Keratinocyte (primary cell): ENCODE measurements at regions not wholly inside any gene's neighbourhood (a gene's known extent, or its start where the extent isn't known, plus 50 kb on each side); places are given as distances from the start of the nearest gene placed in this dataset.

ENCODE experiments used
- DNase-seq: peaks from one replicate; pipeline ENCODE4 v3.0.0-alpha.2; 2011; ENCODE audit warnings: low read depth, missing footprints, low spot score
- FAIRE-seq: peaks from 2 replicates; lab custom pipeline; 2011; peaks lifted over from hg19 to GRCh38; lab: Jason Lieb, UNC
- H2AFZ ChIP-seq: 2 replicates; pipeline ENCODE4 v1.6.0; 2012; ENCODE audit warnings: low read length, control low read depth, inconsistent platforms; ENCODE audit not compliant: control insufficient read depth
- H3K27ac ChIP-seq: 2 replicates; pipeline ENCODE4 v1.5.1; 2011; ENCODE audit warnings: low read length; ENCODE audit not compliant: control insufficient read depth, insufficient read depth
- H3K27me3 ChIP-seq: 3 replicates; pipeline ENCODE4 v1.6.0; 2011; ENCODE audit warnings: low read length; ENCODE audit not compliant: control insufficient read depth, insufficient read depth; ENCODE audit errors: extremely low read depth
- H3K36me3 ChIP-seq, 2 experiments: 2 replicates in 1 of 2; 3 replicates in 1 of 2; pipeline ENCODE4 v1.5.1; 2011; ENCODE audit warnings: low read length in 2 of 2, mild to moderate bottlenecking in 1 of 2; ENCODE audit not compliant: control insufficient read depth in 2 of 2, insufficient read depth in 2 of 2; ENCODE audit errors: extremely low read depth in 1 of 2
- H3K4me1 ChIP-seq: 3 replicates; pipeline ENCODE4 v1.5.1; 2011; ENCODE audit warnings: low read length; ENCODE audit not compliant: control insufficient read depth, insufficient read depth; ENCODE audit errors: extremely low read depth
- H3K4me2 ChIP-seq: 3 replicates; pipeline ENCODE4 v1.6.0; 2011; ENCODE audit warnings: low read depth, low read length; ENCODE audit not compliant: control insufficient read depth, insufficient read depth; ENCODE audit errors: extremely low read depth
- H3K4me3 ChIP-seq, 3 experiments: fragments of 200-600 bp in 1 of 3; sonication (generic) in 1 of 3; 2 replicates in 2 of 3; 3 replicates in 1 of 3; pipeline ENCODE4 v1.5.1; 2011 to 2016; ENCODE audit warnings: low read length in 3 of 3, mild to moderate bottlenecking in 3 of 3, control low read depth in 2 of 3, inconsistent platforms in 1 of 3, low read depth in 1 of 3, mixed read lengths in 1 of 3, mixed run types in 1 of 3, moderate library complexity in 1 of 3; ENCODE audit not compliant: control insufficient read depth in 2 of 3, insufficient read depth in 2 of 3; ENCODE audit errors: extremely low read depth in 1 of 3
- H3K79me2 ChIP-seq: 2 replicates; pipeline ENCODE4 v1.6.0; 2012; ENCODE audit warnings: low read length; ENCODE audit not compliant: control insufficient read depth, insufficient read depth
- H3K9ac ChIP-seq: 3 replicates; pipeline ENCODE4 v1.6.0; 2011; ENCODE audit warnings: low read length; ENCODE audit not compliant: control insufficient read depth, insufficient read depth; ENCODE audit errors: extremely low read depth
- H3K9me1 ChIP-seq: 3 replicates; pipeline ENCODE4 v1.6.0; 2011; ENCODE audit warnings: low read length; ENCODE audit not compliant: control insufficient read depth, insufficient read depth; ENCODE audit errors: extremely low read depth
- H3K9me3 ChIP-seq: 2 replicates; pipeline ENCODE4 v1.5.1; 2012; ENCODE audit warnings: low read depth, low read length; ENCODE audit not compliant: control insufficient read depth
- H4K20me1 ChIP-seq: 3 replicates; pipeline ENCODE4 v1.6.0; 2011; ENCODE audit warnings: low read length; ENCODE audit not compliant: control insufficient read depth, insufficient read depth; ENCODE audit errors: extremely low read depth
- EZH2 ChIP-seq: IDR thresholded peaks from one replicate; pipeline ENCODE4 v1.6.1; 2012; ENCODE audit warnings: inconsistent platforms, mild to moderate bottlenecking, low read length, moderate library complexity
- dilution Hi-C: fragments of 300-500 bp; cut with MboI; formaldehyde crosslinking; loops from one replicate; pipeline ENCODE4 v1.7.0; 2020; ENCODE audit warnings: low sequenced_read_pairs; ENCODE audit not compliant: extremely low pct_ligation_motif_present
- TF ChIP-seq, protein P1 (sequence below), 3 experiments: IDR thresholded peaks in 1 of 3; conservative IDR thresholded peaks in 1 of 3; optimal IDR thresholded peaks in 1 of 3; 2 replicates in 2 of 3; 3 replicates in 1 of 3; pipeline versions ENCODE3 to v1.5.1; 2011; ENCODE audit warnings: low read length in 3 of 3, mild to moderate bottlenecking in 3 of 3, moderate library complexity in 2 of 3, control low read depth in 1 of 3, inconsistent platforms in 1 of 3; ENCODE audit not compliant: insufficient read depth in 2 of 3; ENCODE audit errors: extremely low read depth in 1 of 3

DNA sequence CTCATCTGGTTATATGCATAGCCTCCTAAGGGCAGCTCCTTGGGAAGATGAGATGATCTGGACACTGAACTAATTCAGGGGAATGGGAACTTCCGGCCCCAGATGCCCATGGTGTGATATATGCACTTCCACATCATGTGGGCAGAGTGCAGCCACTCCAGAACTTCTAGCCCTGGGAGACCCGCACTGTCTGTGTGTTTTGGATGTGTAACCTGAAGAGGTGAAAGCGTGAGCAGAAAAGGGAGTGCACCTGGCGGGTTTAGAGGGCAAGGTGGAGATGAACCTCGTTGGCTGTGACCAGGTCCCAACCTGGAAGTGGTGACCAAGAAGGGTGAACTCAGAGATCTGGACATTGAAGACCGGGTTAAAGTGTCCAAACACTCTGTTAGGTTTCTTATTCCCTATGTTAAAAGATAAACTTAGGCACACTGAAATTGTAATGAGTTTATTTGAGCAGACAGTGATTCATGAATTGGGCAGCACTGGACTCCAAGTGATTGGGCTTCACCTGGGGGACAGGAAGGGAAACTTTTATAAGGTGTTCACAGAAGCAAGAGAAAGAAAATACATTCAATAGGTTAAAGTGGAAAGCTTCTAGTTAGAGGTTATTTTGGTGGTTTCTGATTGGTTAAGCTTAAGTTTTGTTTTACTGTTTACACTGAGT, 296.2 kb upstream of the SKOR2 start:
- Histone ChIP-seq H3K4me3 (no peak overlapping the region), H3K27ac (no peak overlapping the region), H3K9me1 (no peaks in the 10 kb centered on the region), H3K4me1 (no peaks in the 10 kb centered on the region), H3K4me2 (no peak overlapping the region), H4K20me1 (no peaks in the 10 kb centered on the region), H3K9me3 (no peaks in the 10 kb centered on the region), H3K36me3 (no peaks in the 10 kb centered on the region), H3K9ac (no peak overlapping the region), H3K27me3 (no peaks in the 10 kb centered on the region), H2AFZ (no peak overlapping the region), H3K79me2 (no peaks in the 10 kb centered on the region)
- TF ChIP-seq, protein P1, sequence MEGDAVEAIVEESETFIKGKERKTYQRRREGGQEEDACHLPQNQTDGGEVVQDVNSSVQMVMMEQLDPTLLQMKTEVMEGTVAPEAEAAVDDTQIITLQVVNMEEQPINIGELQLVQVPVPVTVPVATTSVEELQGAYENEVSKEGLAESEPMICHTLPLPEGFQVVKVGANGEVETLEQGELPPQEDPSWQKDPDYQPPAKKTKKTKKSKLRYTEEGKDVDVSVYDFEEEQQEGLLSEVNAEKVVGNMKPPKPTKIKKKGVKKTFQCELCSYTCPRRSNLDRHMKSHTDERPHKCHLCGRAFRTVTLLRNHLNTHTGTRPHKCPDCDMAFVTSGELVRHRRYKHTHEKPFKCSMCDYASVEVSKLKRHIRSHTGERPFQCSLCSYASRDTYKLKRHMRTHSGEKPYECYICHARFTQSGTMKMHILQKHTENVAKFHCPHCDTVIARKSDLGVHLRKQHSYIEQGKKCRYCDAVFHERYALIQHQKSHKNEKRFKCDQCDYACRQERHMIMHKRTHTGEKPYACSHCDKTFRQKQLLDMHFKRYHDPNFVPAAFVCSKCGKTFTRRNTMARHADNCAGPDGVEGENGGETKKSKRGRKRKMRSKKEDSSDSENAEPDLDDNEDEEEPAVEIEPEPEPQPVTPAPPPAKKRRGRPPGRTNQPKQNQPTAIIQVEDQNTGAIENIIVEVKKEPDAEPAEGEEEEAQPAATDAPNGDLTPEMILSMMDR (optimal IDR thresholded peaks at IDR 0.05 in 1 of 3, IDR thresholded peaks at IDR 0.05 in 1 of 3, conservative IDR thresholded peaks at IDR 0.05 in 1 of 3; ENCODE audit: extremely low read depth in 1 of 3, insufficient read depth in 2 of 3, low read length in 3 of 3) = no peak
- no peak for TF ChIP-seq EZH2
- FAIRE-seq (no peak), DNase-seq (no peak)
- dilution Hi-C loops = no loop called here

DNA sequence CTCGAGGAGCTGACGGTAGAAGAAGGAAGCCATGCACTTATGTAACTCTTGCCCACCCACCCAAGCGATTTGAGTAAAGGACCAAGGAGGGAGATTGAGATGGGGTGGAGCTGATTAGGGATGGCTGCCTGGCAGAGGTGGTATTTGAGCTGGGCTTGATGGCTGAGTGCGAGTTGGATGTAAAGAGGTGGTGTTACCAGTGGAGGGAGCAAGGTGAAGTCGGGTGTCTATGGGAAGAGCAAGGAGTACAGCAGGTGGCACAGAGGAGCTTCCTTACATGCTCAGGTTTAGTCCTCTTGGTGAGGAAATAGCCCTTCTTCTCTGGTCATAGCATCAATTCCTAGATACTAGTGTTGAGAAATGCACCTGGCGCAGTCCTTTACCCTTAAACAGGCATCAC, 294.2 kb upstream of the SKOR2 start:
- TF ChIP-seq EZH2 = no peak
- TF ChIP-seq, protein P1 (optimal IDR thresholded peaks at IDR 0.05 in 1 of 3, IDR thresholded peaks at IDR 0.05 in 1 of 3, conservative IDR thresholded peaks at IDR 0.05 in 1 of 3; ENCODE audit: extremely low read depth in 1 of 3, insufficient read depth in 2 of 3, low read length in 3 of 3) = no peak
- Histone ChIP-seq H3K9me1 (no peaks in the 10 kb centered on the region), H3K27me3 (no peaks in the 10 kb centered on the region), H3K27ac (no peak overlapping the region), H3K4me1 (no peaks in the 10 kb centered on the region), H3K9me3 (no peaks in the 10 kb centered on the region), H3K9ac (no peak overlapping the region), H2AFZ (no peak overlapping the region), H3K4me2 (no peak overlapping the region), H3K4me3 (no peak overlapping the region), H3K79me2 (no peaks in the 10 kb centered on the region), H4K20me1 (no peaks in the 10 kb centered on the region), H3K36me3 (no peaks in the 10 kb centered on the region)
- dilution Hi-C loops = no loop called here
- no peak for FAIRE-seq
- DNase-seq = no peak
